ENCODE measurements at regions not wholly inside any gene's neighbourhood (a gene's known extent, or its start where the extent isn't known, plus 50 kb on each side); places are given as distances from the start of the nearest gene placed in this dataset.

DNA sequence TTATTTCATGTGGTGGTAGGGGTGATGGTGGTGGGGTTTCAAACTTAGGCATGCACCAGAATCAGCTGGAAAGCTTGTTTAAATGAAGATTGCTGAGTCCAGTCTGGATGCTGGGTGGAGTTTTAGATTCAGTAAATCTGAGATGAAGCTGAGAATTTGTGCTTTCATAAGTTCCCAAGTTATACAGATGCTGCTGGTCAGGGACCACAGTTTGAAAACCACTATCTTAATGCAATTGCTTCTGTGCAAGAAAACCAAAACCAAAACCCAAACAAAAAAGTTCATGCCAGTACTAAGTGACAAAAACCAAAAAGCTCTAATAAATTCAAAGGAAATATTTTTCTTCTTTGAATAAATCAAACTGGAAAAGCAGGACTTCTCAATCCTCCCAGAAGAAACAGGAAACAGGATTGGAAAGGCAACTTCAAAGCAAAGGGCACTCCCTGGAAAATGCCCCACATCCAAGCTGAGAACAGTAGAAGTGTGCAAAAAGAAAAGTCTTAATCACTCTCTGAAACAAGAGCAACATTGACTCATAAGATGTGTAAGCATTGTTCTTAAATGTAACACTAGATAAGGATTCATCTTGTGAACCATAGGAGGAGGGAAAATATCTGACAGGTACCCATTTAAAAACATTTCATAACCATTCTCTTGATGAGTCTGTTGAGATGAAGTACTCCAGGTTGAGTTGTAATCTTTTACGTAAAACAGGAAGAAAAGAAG is 481.5 kb upstream of the HSF2 start:
- H3K79me2 ChIP-seq (ENCODE audit: insufficient read depth, low read length), result no peaks in the 10 kb centered on the region
- H3K4me3 ChIP-seq (ENCODE audit: low read depth, low read length, poor library complexity, severe bottlenecking), result no peak overlapping the region
- no peaks in the 10 kb centered on the region for H4K20me1 ChIP-seq (ENCODE audit: insufficient read depth, low read length)
- H2AFZ ChIP-seq (ENCODE audit: low read length), result no peak overlapping the region
- no peaks in the 10 kb centered on the region for H3K36me3 ChIP-seq (ENCODE audit: insufficient read depth, low read length)
- H3K4me1 ChIP-seq (ENCODE audit: insufficient read depth, low read length, severe bottlenecking), result no peaks in the 10 kb centered on the region
- no peaks in the 10 kb centered on the region for H3K9me2 ChIP-seq (ENCODE audit: low read depth, low read length)
- no peaks in the 10 kb centered on the region for H3K9me3 ChIP-seq (ENCODE audit: low read length)
- H3F3A ChIP-seq (ENCODE audit: insufficient read depth, low read length), result no peaks in the 10 kb centered on the region
- no peak for TF ChIP-seq EZH2 (IDR thresholded peaks at IDR 0.05; ENCODE audit: borderline replicate concordance, low read length)
- TF ChIP-seq, protein P1, sequence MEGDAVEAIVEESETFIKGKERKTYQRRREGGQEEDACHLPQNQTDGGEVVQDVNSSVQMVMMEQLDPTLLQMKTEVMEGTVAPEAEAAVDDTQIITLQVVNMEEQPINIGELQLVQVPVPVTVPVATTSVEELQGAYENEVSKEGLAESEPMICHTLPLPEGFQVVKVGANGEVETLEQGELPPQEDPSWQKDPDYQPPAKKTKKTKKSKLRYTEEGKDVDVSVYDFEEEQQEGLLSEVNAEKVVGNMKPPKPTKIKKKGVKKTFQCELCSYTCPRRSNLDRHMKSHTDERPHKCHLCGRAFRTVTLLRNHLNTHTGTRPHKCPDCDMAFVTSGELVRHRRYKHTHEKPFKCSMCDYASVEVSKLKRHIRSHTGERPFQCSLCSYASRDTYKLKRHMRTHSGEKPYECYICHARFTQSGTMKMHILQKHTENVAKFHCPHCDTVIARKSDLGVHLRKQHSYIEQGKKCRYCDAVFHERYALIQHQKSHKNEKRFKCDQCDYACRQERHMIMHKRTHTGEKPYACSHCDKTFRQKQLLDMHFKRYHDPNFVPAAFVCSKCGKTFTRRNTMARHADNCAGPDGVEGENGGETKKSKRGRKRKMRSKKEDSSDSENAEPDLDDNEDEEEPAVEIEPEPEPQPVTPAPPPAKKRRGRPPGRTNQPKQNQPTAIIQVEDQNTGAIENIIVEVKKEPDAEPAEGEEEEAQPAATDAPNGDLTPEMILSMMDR (IDR thresholded peaks at IDR 0.05; ENCODE audit: low read length), result no peak
- no peak overlapping the region for H3K4me2 ChIP-seq (ENCODE audit: low read length)
- no peak overlapping the region for H3K27ac ChIP-seq (ENCODE audit: low read depth, low read length, poor library complexity, severe bottlenecking)
- no peak overlapping the region for H3K9ac ChIP-seq (ENCODE audit: low read length)
- no peaks in the 10 kb centered on the region for H3K27me3 ChIP-seq (ENCODE audit: insufficient read depth, low read length)

DNA sequence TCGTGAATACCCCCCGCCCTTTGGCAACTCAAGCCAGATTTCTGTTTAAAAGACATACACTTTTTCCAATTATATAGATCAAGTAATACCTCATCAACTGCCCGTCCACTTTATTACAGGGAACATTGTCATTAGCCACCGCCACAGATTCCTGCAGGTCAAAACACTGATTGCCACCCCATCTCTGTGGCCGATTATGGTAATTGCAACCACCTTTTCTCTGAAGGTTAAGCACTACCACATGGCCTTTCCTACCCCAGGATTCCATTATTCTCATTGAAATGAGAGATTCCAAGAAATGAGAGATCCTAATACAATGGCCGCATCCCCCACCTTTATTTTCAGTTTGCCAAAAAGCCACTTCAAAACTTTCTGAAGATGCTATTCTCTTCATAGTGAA is 478.8 kb upstream of the HSF2 start:
- no peak overlapping the region for H3K4me2 ChIP-seq (ENCODE audit: low read length)

DNA sequence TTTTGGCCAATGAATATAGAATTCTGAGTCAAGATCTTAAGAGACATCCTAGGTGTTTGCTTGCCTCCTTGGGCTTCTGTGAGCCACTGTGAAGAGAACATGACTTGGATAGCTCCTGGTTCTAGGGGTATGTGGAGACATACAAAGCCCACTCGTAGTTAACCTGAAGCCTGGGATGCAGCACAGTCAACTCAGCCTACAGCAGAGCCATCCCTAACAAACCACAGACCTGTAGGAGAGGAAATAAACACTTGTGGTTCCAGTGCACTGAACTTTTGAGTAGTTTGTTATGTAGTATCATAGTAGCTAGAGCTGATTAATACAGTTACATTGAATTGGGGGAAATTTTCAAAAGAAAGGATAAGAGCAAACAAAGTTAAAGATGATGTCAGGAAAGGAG is 474.4 kb upstream of the HSF2 start:
- H3K27ac ChIP-seq (ENCODE audit: low read depth, low read length, poor library complexity, severe bottlenecking), result no peak overlapping the region
- H3K4me3 ChIP-seq (ENCODE audit: low read depth, low read length, poor library complexity, severe bottlenecking), result no peak overlapping the region
- H3K4me2 ChIP-seq (ENCODE audit: low read length), result no peak overlapping the region
- H3F3A ChIP-seq (ENCODE audit: insufficient read depth, low read length), result no peaks in the 10 kb centered on the region
- H3K79me2 ChIP-seq (ENCODE audit: insufficient read depth, low read length), result no peaks in the 10 kb centered on the region
- no peaks in the 10 kb centered on the region for H3K9me2 ChIP-seq (ENCODE audit: low read depth, low read length)
- no peak overlapping the region for H2AFZ ChIP-seq (ENCODE audit: low read length)
- no peak overlapping the region for H3K9ac ChIP-seq (ENCODE audit: low read length)
- no peaks in the 10 kb centered on the region for H3K9me3 ChIP-seq (ENCODE audit: low read length)
- TF ChIP-seq EZH2 (IDR thresholded peaks at IDR 0.05; ENCODE audit: borderline replicate concordance, low read length), result no peak
- TF ChIP-seq, protein P1 (IDR thresholded peaks at IDR 0.05; ENCODE audit: low read length), result no peak
- no peaks in the 10 kb centered on the region for H3K4me1 ChIP-seq (ENCODE audit: insufficient read depth, low read length, severe bottlenecking)
- no peaks in the 10 kb centered on the region for H3K36me3 ChIP-seq (ENCODE audit: insufficient read depth, low read length)
- H3K27me3 ChIP-seq (ENCODE audit: insufficient read depth, low read length), result no peaks in the 10 kb centered on the region
- H4K20me1 ChIP-seq (ENCODE audit: insufficient read depth, low read length), result no peaks in the 10 kb centered on the region

More for the DNA sequence above, 478.8 kb upstream of the HSF2 start:
- Histone ChIP-seq H3K9me3 (ENCODE audit: low read length) (no peaks in the 10 kb centered on the region), H3K79me2 (ENCODE audit: insufficient read depth, low read length) (no peaks in the 10 kb centered on the region), H3K9ac (ENCODE audit: low read length) (no peak overlapping the region), H3K9me2 (ENCODE audit: low read depth, low read length) (no peaks in the 10 kb centered on the region), H4K20me1 (ENCODE audit: insufficient read depth, low read length) (no peaks in the 10 kb centered on the region), H3K4me3 (ENCODE audit: low read depth, low read length, poor library complexity, severe bottlenecking) (no peak overlapping the region), H2AFZ (ENCODE audit: low read length) (no peak overlapping the region), H3K27me3 (ENCODE audit: insufficient read depth, low read length) (no peaks in the 10 kb centered on the region), H3K4me1 (ENCODE audit: insufficient read depth, low read length, severe bottlenecking) (no peaks in the 10 kb centered on the region), H3F3A (ENCODE audit: insufficient read depth, low read length) (no peaks in the 10 kb centered on the region), H3K36me3 (ENCODE audit: insufficient read depth, low read length) (no peaks in the 10 kb centered on the region), H3K27ac (ENCODE audit: low read depth, low read length, poor library complexity, severe bottlenecking) (no peak overlapping the region)
- no peak for TF ChIP-seq EZH2 (IDR thresholded peaks at IDR 0.05; ENCODE audit: borderline replicate concordance, low read length)
- TF ChIP-seq, protein P1 (IDR thresholded peaks at IDR 0.05; ENCODE audit: low read length), result no peak

All from OCI-LY1 (cell line).